B cell (primary cell): ENCODE measurements at regions not wholly inside any gene's neighbourhood (a gene's known extent, or its start where the extent isn't known, plus 50 kb on each side); places are given as distances from the start of the nearest gene placed in this dataset.

ENCODE experiments used
- CTCF ChIP-seq: fragments of 200-600 bp; IDR thresholded peaks from one replicate; pipeline ENCODE4 v1.8.0; 2022; ENCODE audit warnings: antibody characterized with exemption, mild to moderate bottlenecking
- EZH2 ChIP-seq: IDR thresholded peaks from 2 replicates; pipeline ENCODE4 v1.6.1; 2012; ENCODE audit warnings: borderline replicate concordance, low read depth, mild to moderate bottlenecking, moderate library complexity, low read length; ENCODE audit not compliant: insufficient read depth, poor library complexity, severe bottlenecking

DNA sequence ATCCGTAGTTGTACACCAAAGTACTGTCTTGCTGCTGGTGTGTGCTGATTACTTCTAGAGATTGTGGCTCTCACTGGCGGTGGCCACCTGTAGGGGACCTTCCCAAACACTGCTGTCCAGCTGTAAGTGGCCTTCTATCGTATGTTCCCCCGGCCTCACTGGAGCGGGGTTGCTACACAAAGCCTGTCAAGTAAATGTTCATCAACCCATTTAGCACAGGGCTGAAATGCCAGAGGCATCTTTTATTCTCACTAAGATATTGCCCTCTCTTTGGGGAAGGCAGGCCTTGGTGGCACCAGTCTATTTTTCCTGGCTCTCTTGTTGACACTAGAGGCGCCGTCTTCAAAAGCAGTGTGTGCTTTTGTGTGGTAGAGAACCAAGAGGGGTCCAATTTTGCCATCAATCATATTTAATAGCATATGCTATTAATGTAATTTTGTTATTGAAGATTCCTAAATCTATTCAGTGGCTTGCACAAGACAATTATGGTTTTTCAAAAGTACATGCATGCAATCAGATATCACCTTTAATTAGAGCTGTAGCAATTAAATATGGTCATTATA lies 514.4 kb upstream of the SALL1 start:
- TF ChIP-seq CTCF (no peak), EZH2 (no peak)
